DMS114 treated with DMSO at 0.1 percent for 48 hours (cell line): ENCODE measurements at regions not wholly inside any gene's neighbourhood (a gene's known extent, or its start where the extent isn't known, plus 50 kb on each side); places are given as distances from the start of the nearest gene placed in this dataset.
A peak's percentile ranks its signal among the peaks of the same experiment; 100 is the strongest.
"Not testable (repeated sequence)": the region's sequence is repeated elsewhere in the genome, so short reads cannot be mapped to it uniquely, and the experiment has no call there.

ENCODE experiments used
- DNase-seq: peaks from one replicate; lab custom pipeline; 2025; ENCODE audit not compliant: unreplicated experiment; lab: John Stamatoyannopoulos, UW

- DNase-seq: no peak
These were observed 1354.0 kb upstream of the RAG2 start for GRCh38 chr11:37951996-37952395.

GRCh38 chr11:37948258-37948657, 1350.2 kb upstream of the RAG2 start:
- no peak for DNase-seq

DNA sequence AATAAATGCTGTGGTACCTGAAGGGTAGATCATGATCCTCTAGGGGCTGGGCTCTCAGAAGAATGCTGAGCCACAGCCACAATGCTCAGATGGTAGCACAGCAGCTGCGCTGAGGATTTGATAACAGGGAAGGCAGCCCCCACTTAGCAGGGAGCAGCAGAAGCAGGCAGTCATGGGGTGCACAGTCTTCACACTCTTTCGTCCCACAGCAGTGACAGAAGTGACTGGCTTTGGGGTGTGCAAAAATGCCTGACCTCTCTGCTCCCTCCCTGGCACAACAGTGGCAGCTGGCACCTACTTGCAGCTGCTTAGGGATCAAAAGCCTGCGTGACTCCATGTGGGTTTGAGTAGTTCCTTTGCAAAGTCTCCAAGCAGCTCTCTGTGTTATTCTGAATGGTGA, 1349.8 kb upstream of the RAG2 start:
- no peak for DNase-seq

GRCh38 chr11:37946155-37946766, 1348.2 kb upstream of the RAG2 start:
- DNase-seq: peak; percentile 33

DNA sequence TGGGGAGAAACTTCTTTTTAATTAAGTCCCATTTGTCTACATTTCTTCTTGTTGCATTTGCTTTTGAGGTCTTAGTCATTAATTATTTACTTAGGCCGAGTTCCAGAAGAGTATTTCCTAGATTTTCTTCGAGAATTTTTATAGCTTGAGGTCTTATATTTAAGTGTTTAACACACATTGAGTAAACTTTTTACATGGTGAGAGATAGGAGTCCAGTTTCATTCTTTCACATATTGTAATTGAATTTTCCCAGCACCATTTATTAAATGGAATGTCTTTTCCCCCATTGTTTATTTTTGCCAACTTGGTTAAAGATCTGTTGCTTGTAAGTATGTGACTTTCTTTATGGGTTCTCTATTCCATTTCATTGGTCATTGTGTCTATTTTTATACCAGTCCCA, 1344.0 kb upstream of the RAG2 start:
- DNase-seq: no peak

DNA sequence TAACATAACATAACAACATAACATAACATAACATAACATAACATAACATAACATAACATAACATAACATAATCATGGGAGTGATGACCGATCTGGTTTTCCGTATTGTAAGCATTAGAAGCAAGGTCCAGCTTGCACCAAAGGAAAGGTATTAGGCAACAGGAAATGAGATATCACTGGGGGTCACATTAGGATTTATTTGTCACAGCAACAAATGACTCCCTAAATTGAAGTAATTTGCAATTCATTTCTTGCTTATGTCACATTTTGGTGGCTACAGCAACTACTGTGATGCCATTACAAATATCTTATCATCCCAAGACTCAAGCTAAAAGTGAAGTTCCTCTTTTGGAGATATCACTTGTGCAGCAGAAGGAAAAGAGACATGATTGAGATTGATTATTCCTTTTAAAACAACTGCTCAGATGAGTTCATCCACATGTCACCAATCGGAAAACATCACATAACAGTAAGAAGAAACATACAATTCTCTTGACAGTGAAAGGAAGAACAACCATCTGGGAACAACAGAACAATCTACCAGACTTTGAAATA, 1331.1 kb upstream of the RAG2 start:
- no peak for DNase-seq

GRCh38 chr11:37926772-37927171, 1328.7 kb upstream of the RAG2 start:
- DNase-seq: no peak

- DNase-seq: no peak
These were observed 1318.3 kb upstream of the RAG2 start for GRCh38 chr11:37916331-37916730.

DNA sequence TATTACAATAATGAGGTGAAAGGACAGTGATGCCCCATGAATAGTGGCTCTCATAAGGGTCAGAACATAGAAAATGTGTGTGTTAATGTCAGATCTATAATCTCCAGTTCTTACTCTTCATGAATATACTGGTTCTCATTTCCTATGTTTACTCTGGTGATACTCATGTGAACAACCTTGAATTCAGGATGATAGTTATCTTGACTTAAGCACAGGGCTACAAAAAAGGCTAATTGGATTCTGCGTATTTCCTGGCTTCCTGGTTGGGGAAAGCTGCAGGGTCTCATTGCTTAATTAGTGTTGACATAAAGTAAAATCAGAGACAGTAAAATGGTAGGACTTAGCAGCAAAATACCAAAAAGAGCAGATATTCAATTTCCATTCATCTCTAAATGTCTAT, 1316.8 kb upstream of the RAG2 start:
- DNase-seq: no peak

GRCh38 chr11:37908219-37908548, 1310.1 kb upstream of the RAG2 start:
- no peak for DNase-seq

DNA sequence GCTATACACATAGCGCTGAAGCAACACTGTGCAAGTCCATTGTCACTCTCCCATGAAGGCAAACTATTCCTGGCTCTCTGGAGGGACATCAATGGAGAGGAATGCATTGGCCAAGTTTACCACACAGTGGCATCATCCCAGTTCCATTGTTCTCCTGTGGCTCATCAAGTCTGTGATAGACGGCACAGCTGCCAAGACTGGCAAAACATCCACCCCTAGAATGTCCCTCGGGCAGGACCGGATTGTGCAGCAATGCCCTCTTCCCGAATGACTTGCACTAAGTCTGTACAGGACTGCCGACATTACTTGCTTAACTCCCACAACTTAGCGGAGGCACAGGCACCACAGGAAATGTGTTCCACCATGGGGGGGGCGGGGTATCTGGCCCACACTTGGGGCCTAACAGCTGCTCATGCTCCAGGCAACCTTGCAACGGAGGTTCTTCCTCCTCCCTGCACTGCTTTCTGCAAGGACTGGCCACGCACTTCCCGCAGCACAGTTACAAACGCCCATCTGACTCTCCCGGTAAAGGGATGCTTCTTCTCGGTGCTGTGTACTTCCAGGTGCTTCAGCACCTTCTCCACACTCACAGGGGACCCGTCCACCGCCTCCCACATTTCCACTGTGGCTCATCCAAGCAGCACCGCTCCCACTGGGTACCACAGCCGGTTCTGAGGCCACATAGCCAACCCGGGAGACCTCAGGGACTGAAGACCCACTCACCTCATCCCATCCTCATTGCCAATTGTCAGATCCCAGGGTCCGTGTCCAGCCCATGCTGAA, 1309.6 kb upstream of the RAG2 start:
- DNase-seq: no peak

GRCh38 chr11:37905707-37906417, 1307.8 kb upstream of the RAG2 start:
- DNase-seq: no peak

GRCh38 chr11:37896016-37896415, 1298.0 kb upstream of the RAG2 start:
- no peak for DNase-seq

DNA sequence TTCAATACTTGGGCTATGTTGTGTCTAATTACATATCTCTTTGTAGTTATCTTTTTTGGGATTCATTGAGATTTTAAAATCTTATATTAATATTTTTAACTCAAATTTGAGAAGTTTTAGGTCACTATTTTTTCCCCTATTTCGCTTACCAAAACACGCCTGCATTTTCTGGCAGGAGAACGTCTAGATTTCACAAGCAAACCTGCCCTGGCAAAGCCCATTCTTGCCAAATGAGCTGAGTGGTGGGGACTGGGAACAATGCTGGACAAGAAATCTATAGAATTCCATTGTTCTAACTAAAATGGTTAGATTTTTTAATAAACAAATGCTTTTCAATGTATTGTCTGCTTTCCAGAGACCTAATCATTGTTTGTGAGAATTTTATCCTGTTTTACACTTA, 1283.7 kb upstream of the RAG2 start:
- no peak for DNase-seq

GRCh38 chr11:37861671-37862070, 1263.6 kb upstream of the RAG2 start:
- DNase-seq: no peak

DNA sequence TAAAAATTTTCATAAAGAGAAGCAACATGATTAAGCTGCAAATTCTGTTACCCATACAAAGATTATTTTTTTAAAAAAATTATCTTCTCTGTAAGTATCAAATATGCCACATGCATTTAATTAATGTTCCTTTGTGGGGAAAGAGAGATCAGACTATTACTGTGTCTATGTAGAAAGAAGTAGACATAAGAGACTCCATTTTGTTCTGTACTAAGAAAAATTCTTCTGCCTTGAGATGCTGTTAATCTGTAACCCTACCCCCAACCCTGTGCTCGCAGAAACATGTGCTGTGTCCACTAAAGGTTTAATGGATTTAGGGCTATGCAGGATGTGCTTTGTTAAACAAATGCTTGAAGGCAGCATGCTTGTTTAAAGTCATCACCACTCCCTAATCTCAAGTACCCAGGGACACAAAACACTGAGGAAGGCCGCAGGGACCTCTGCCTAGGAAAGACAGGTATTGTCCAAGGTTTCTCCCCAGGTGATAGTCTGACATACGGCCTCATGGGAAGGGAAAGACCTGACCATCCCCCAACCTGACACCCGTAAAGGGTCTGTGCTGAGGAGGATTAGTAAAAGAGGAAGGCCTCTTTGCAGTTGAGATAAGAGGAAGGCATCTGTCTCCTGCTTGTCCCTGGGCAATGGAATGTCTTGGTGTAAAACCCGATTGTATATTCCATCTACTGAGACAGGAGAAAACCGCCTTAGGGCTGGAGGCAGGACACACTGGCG, 1260.9 kb upstream of the RAG2 start:
- not testable (repeated sequence) for DNase-seq

DNA sequence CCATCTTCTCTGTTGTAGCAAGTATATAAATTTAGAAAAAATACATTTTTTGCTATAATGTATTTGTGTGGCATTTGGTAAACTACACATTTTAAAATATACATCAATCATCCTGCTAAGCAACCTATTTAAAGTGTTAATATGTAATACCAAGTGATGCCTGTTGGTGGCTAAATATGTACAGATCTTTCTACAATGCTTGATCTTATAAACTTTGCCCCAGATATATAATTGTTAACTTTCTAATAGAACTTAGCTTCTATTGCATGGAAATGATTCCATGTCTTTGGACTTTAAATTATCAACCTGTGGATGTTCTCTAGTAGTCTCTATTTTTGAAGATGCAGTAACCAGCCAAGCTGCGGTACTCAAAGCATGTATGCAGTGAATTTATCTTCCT, 1260.4 kb upstream of the RAG2 start:
- DNase-seq: no peak

GRCh38 chr11:37857726-37858125, 1259.7 kb upstream of the RAG2 start:
- DNase-seq: no peak

- DNase-seq: no peak
These were observed 1251.7 kb upstream of the RAG2 start for GRCh38 chr11:37849706-37850105.

DNA sequence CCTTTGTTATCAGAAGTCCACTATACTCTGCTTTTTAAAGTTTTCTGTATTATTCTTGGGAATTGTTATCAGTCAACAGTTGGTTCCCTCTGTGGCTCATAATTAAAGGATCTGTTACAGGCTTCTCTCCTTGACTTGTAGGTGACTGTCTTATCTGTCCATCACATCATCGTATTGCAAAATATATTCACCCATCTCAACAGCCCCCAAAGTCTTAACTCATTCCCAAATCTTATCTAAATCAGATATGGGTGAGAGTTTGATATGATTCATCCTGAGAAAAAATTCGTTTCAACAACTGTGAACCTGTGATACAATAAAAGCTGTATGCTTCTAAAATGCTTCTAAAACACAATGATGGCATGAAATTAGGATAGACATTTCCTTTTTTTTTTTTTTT, 1245.6 kb upstream of the RAG2 start:
- no peak for DNase-seq

DNA sequence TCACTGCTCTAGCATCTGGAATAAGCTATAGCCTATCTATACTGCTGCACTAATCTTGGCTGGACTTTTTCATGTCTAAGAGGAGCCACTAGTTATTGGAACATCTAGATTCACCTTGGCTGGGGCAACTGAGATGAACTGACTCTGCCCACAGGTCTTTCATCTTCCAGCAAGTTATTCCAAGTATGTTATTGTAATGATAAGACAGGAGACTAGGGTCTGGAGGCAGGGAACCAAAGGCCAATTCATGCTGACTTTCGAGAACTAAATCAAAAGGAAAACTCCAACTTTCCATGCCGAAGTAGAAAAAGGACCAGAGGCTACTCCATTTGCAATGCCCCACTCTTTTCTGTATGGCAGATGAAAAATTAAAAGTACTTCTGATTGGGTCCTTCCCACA, 1243.0 kb upstream of the RAG2 start:
- DNase-seq: no peak
